Epithelial cell of proximal tubule (primary cell): ENCODE measurements at regions not wholly inside any gene's neighbourhood (a gene's known extent, or its start where the extent isn't known, plus 50 kb on each side); places are given as distances from the start of the nearest gene placed in this dataset.

Experiments used
- DNase-seq: peaks from one replicate; pipeline ENCODE4 v3.0.0-alpha.2; 2011; ENCODE audit warnings: low read depth
- H3K4me3 ChIP-seq: 2 replicates; pipeline ENCODE4 v1.5.1; 2011; ENCODE audit warnings: low read depth, mild to moderate bottlenecking, low read length
- TF ChIP-seq, protein P1 (sequence below): conservative IDR thresholded peaks from 2 replicates; pipeline ENCODE4 v1.5.1; 2012; ENCODE audit warnings: low read depth, mild to moderate bottlenecking, low read length

DNA sequence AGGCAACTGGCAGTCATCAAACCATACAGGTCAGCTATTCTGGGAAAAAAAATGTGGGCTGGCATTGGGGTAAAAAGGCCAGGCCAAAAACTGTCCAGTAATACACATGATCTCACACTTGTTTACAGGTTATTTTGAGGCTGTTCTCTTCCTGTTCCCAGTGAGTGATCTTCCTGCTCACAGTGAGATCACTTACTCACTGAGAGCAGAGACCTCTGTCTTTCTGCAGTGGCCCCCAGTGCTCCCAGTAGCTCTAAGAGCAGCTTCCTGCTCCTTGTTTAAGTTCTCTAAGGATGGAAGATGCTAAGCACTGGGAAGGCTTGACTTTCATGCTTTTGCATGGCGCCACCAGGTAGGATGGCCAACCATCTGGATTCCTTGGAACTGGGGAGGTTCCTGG lies 93.5 kb upstream of the KIAA1217 start:
- TF ChIP-seq, protein P1, sequence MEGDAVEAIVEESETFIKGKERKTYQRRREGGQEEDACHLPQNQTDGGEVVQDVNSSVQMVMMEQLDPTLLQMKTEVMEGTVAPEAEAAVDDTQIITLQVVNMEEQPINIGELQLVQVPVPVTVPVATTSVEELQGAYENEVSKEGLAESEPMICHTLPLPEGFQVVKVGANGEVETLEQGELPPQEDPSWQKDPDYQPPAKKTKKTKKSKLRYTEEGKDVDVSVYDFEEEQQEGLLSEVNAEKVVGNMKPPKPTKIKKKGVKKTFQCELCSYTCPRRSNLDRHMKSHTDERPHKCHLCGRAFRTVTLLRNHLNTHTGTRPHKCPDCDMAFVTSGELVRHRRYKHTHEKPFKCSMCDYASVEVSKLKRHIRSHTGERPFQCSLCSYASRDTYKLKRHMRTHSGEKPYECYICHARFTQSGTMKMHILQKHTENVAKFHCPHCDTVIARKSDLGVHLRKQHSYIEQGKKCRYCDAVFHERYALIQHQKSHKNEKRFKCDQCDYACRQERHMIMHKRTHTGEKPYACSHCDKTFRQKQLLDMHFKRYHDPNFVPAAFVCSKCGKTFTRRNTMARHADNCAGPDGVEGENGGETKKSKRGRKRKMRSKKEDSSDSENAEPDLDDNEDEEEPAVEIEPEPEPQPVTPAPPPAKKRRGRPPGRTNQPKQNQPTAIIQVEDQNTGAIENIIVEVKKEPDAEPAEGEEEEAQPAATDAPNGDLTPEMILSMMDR = no peak
- no peak for DNase-seq
- no peak overlapping the region for H3K4me3 ChIP-seq

DNA sequence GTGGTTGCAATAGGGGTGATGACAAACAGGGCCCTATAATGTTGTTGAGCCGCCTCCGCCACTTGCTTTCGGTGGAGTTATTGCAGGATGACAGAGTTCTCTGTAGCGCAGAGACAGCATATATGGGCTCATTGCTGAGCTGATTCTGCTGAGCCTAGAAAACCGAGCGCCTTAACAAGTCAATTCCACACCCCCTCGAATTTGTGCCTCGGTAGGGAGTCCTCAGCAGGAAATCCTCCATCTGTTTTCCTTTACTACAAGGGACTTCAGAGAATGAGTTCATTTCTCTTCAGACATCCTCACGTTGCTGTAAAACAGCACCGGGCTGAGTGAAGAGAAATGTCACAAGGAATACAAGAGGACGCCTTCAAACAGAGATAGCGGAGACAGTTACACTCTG lies 90.7 kb upstream of the KIAA1217 start:
- DNase-seq = no peak
- TF ChIP-seq, protein P1 = no peak
- H3K4me3 ChIP-seq = no peak overlapping the region

DNA sequence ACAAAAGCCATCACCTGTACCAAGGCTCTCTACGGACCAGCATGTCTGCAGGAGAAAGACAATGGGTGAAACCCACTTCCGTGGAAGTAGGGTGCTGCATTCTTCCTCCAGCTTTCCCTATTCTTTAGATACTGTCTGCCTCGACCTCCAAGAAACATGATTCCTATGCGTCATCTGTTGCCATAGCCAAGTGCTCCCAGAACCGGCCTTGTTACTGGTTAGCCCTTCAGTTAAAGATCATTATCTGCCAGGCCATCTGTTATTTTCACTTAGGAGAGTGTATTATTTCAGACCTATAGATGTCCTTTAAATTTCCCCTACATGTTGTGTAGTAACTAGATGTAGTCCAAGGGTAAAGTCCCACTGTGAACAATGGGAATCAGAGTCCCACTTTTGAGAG lies 89.0 kb upstream of the KIAA1217 start:
- TF ChIP-seq, protein P1 = no peak
- no peak for DNase-seq
- no peak overlapping the region for H3K4me3 ChIP-seq

DNA sequence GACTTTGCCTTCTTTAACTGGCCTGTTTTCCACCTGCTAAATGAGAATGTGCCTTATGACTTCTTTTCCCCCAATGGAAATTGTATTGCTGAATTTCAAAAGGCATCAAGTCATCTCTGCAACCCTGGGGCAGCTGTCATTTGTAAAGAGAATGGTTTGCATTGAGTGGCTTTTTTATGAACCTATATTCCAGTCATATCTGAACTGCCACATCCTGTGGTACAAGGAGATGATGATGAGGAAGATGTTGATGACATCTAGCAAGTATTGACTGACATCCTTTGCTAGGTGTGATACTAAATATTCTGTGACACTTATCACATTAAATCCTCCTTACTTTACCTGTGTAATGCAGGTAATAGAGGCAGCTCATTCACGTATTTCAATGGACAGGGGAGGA lies 88.3 kb upstream of the KIAA1217 start:
- no peak overlapping the region for H3K4me3 ChIP-seq
- no peak for DNase-seq
- TF ChIP-seq, protein P1 = no peak

DNA sequence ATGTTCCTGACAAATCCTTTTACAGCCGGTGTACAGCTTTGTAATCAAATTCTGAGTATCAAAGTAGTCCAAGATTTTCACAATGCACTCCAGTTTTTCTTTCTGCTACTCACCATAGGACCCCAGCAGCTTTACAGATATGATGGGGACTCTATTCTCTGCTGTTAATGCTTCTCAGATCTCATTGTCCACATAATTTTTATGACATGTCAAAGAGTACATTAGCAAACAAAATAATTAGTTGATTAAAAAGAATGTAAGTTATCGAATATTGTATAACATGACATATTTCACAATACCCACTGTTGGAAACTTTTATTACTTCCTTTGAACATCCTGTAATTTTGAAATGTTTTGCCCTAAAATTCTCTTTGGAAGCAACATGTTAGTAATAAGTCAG lies 81.4 kb upstream of the KIAA1217 start:
- TF ChIP-seq, protein P1 = no peak

DNA sequence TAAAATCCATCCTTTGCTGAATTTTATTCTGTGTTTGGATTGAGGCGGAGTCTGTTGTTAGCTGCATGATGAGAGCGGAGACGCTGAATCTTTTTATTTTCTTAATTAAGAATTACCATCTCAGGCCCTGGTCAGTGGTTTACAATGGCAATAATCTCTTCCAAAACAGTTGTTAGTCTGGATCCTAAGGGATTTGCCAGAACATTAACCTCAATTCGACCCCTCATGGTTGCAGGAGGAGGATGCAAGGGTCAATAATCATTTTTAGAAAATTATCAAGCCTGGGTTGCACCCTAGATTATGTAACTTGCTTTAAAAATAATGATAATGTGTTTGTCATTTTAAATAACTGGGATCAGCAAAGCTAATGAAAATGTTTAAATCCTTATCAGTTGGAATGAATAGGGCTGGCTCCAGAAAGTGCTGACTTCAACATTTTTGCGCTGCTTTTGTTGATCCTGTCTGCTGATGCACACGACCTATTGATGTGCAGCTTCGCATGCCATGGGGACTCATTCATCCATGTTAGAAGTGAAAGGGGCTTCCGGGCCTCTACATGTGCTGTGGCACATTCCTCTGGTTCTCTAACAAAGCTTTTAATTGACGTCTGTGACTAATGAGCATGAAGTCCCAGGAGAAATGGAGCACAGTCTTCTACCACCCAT lies 80.7 kb upstream of the KIAA1217 start:
- DNase-seq = no peak
- TF ChIP-seq, protein P1 = no peak
- H3K4me3 ChIP-seq = no peak overlapping the region

More for the DNA sequence above, 81.4 kb upstream of the KIAA1217 start:
- no peak for DNase-seq
- H3K4me3 ChIP-seq = no peak overlapping the region

DNA sequence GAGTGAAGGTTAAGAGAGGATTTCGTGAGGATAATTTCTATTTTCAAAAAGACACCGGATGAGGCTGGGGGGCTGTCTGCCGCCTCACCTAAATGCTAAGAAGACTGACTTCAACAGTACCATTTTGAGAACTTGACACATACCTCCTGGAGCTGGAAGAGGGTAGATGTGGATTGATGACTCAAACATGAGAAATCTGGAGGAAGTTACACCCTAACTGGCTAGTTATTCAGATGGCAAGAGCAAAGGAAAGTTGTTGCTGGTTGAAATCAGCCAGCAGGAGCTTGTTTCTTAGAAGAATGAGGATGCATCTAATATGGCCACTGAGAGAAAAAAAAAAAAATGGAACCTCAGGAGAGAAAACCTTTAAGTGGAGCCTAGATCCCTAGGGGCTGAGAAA lies 76.2 kb upstream of the KIAA1217 start:
- TF ChIP-seq, protein P1 = no peak
- DNase-seq = no peak
- H3K4me3 ChIP-seq = no peak overlapping the region
